H1 (cell line): ENCODE measurements at regions not wholly inside any gene's neighbourhood (a gene's known extent, or its start where the extent isn't known, plus 50 kb on each side); places are given as distances from the start of the nearest gene placed in this dataset.

Experiments
- EGR1 ChIP-seq: IDR thresholded peaks from 2 replicates; pipeline ENCODE4 v1.6.1; 2011; ENCODE audit warnings: low read depth, low read length, borderline replicate concordance
- EP300 ChIP-seq, 2 experiments: IDR thresholded peaks; 1 replicate in 1 of 2; 2 replicates in 1 of 2; pipeline ENCODE4 v1.6.1; 2011 to 2012; ENCODE audit warnings: low read depth in 2 of 2, low read length in 2 of 2, mild to moderate bottlenecking in 2 of 2, borderline replicate concordance in 1 of 2, inconsistent platforms in 1 of 2, moderate library complexity in 1 of 2
- TAF7 ChIP-seq: optimal IDR thresholded peaks from 2 replicates; pipeline ENCODE3; 2011; ENCODE audit warnings: low read depth, mild to moderate bottlenecking, inconsistent platforms, low read length, moderate library complexity, borderline replicate concordance
- TF ChIP-seq, protein P1 (sequence below), 3 experiments: IDR thresholded peaks; 1 replicate in 2 of 3; 2 replicates in 1 of 3; pipeline versions ENCODE4 v1.5.1 to v1.6.1; 2011; ENCODE audit warnings: low read length in 3 of 3, mild to moderate bottlenecking in 3 of 3, inconsistent platforms in 2 of 3, low read depth in 1 of 3, moderate library complexity in 1 of 3; ENCODE audit not compliant: insufficient read depth in 1 of 3; ENCODE audit errors: control extremely low read depth in 1 of 3

DNA sequence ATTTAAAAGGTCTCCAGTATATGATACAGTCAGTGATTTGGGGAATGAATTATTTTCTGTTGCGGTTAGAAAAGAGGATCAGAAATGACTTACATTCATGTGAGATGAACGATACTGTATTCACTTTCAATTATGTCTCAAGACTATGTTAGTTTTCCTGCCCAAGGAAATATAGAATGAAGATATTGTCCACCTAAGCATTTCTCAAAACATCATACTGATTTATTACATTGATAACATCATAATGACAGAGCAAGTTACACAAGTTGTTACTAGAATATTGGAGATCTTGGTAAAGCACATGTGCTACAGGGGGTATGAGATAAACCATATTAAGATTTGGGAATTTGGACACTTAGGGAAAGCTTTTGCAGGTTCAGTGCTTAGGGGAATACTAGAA is 67.8 kb upstream of the OR9G4 start (continued):
- TF ChIP-seq, protein P1, sequence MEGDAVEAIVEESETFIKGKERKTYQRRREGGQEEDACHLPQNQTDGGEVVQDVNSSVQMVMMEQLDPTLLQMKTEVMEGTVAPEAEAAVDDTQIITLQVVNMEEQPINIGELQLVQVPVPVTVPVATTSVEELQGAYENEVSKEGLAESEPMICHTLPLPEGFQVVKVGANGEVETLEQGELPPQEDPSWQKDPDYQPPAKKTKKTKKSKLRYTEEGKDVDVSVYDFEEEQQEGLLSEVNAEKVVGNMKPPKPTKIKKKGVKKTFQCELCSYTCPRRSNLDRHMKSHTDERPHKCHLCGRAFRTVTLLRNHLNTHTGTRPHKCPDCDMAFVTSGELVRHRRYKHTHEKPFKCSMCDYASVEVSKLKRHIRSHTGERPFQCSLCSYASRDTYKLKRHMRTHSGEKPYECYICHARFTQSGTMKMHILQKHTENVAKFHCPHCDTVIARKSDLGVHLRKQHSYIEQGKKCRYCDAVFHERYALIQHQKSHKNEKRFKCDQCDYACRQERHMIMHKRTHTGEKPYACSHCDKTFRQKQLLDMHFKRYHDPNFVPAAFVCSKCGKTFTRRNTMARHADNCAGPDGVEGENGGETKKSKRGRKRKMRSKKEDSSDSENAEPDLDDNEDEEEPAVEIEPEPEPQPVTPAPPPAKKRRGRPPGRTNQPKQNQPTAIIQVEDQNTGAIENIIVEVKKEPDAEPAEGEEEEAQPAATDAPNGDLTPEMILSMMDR (IDR thresholded peaks at IDR 0.05; ENCODE audit: control extremely low read depth in 1 of 3, insufficient read depth in 1 of 3, low read depth in 1 of 3, low read length in 3 of 3) = no peak
- TF ChIP-seq EGR1 (no peak), EP300 (IDR thresholded peaks at IDR 0.05; ENCODE audit: borderline replicate concordance in 1 of 2, low read depth in 2 of 2, low read length in 2 of 2) (no peak), TAF7 (no peak)
